ENCODE measurements at regions not wholly inside any gene's neighbourhood (a gene's known extent, or its start where the extent isn't known, plus 50 kb on each side); places are given as distances from the start of the nearest gene placed in this dataset.

- FAIRE-seq, result no peak
These were observed 52.7 kb upstream of the ERCC6L2 start for GRCh38 chr9:95822583-95823431.

- FAIRE-seq, result no peak
These were observed 53.5 kb upstream of the ERCC6L2 start for GRCh38 chr9:95822015-95822414.

GRCh38 chr9:95820074-95820473, 55.4 kb upstream of the ERCC6L2 start:
- no peak for FAIRE-seq

GRCh38 chr9:95819636-95820035, 55.9 kb upstream of the ERCC6L2 start:
- FAIRE-seq, result no peak

- FAIRE-seq, result no peak
These were observed 58.3 kb upstream of the ERCC6L2 start for GRCh38 chr9:95817205-95817604.

GRCh38 chr9:95816716-95817115, 58.8 kb upstream of the ERCC6L2 start:
- FAIRE-seq, result no peak

- no peak for FAIRE-seq
These were observed 59.5 kb upstream of the ERCC6L2 start for GRCh38 chr9:95815961-95816360.

GRCh38 chr9:95815133-95815532, 60.4 kb upstream of the ERCC6L2 start:
- FAIRE-seq, result no peak

- no peak for FAIRE-seq
These were observed 61.6 kb upstream of the ERCC6L2 start for GRCh38 chr9:95813923-95814322.

GRCh38 chr9:95810814-95811213, 64.7 kb upstream of the ERCC6L2 start:
- FAIRE-seq, result no peak

- FAIRE-seq, result no peak
These were observed 65.4 kb upstream of the ERCC6L2 start for GRCh38 chr9:95810133-95810532.

- FAIRE-seq, result no peak
These were observed 65.8 kb upstream of the ERCC6L2 start for GRCh38 chr9:95809686-95810085.

- FAIRE-seq, result no peak
These were observed 67.5 kb upstream of the ERCC6L2 start for GRCh38 chr9:95808011-95808410.

- FAIRE-seq, result peak; percentile 74
These were observed 68.1 kb upstream of the ERCC6L2 start for GRCh38 chr9:95807326-95807947.

GRCh38 chr9:95803197-95803596, 72.3 kb upstream of the ERCC6L2 start:
- FAIRE-seq, result no peak

GRCh38 chr9:95801797-95802196, 73.7 kb upstream of the ERCC6L2 start:
- no peak for FAIRE-seq

GRCh38 chr9:95796029-95796428, 79.5 kb upstream of the ERCC6L2 start:
- FAIRE-seq, result no peak

GRCh38 chr9:95793924-95794828, 81.3 kb upstream of the ERCC6L2 start:
- FAIRE-seq, result peak; percentile 100

GRCh38 chr9:95791695-95792094, 83.8 kb upstream of the ERCC6L2 start:
- FAIRE-seq, result no peak

- no peak for FAIRE-seq
These were observed 84.2 kb upstream of the ERCC6L2 start for GRCh38 chr9:95791286-95791685.

GRCh38 chr9:95788521-95788991, 86.9 kb upstream of the ERCC6L2 start:
- no peak for FAIRE-seq

- FAIRE-seq, result no peak
These were observed 87.5 kb upstream of the ERCC6L2 start for GRCh38 chr9:95788021-95788420.

GRCh38 chr9:95785209-95785608, 90.3 kb upstream of the ERCC6L2 start:
- FAIRE-seq, result no peak

Data from endometrium (tissue), 2 donors.